ENCODE measurements at regions not wholly inside any gene's neighbourhood (a gene's known extent, or its start where the extent isn't known, plus 50 kb on each side); places are given as distances from the start of the nearest gene placed in this dataset.
A peak's percentile ranks its signal among the peaks of the same experiment; 100 is the strongest.

DNA sequence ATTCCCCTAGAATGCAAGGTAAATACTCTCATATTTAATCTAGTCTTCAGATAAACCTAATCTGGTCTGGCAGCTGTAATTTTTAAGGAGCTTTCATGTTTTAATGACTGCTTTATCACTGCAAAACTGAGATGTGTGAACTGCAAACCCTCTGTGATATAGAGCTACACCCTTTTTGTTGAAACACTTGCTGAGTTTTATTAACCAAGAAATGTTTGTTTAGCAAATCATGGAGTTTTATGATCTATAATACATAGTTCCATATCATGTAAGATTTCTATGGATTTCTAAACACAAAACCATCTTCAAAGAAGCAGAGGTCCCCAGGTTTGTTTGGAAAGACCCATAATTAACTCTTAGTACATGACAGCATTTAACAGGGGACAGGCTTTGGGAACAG, 126.4 kb downstream of the BTC start:
- Histone ChIP-seq H3K4me3 (no peak overlapping the region), H3K9me3 (ENCODE audit: low read depth) (no peaks in the 10 kb centered on the region), H3K27ac (no peak overlapping the region), H3K27me3 (no peaks in the 10 kb centered on the region), H3K36me3 (no peaks in the 10 kb centered on the region), H3K4me1 (ENCODE audit: low read depth) (no peaks in the 10 kb centered on the region)
- no peak for TF ChIP-seq CTCF (IDR thresholded peaks at IDR 0.05; ENCODE audit: low read depth, low read length)
- no peak for DNase-seq (ENCODE audit: low read depth in 1 of 2, low spot score in 1 of 2)

DNA sequence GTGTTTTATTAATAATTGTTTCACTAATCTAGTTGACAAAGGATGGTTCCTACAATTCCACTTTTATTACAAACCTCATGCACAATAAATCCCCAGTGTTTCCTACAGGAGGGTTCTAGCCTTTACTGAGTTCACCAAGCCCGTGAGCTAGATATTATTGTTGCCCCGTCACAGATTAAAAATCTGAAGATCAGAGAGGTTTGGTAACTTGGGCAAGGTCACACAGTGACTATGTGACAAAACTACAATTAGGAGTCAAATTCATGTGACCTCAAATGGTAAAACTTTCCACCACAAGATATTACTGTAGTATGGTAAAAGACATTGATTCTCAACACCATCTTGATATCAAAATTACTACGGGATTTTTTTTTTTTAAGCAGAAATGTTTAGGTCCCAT, 124.6 kb downstream of the BTC start:
- no peak for DNase-seq (ENCODE audit: low read depth in 1 of 2, low spot score in 1 of 2)
- Histone ChIP-seq H3K27me3 (no peaks in the 10 kb centered on the region), H3K4me3 (no peak overlapping the region), H3K27ac (no peak overlapping the region), H3K36me3 (no peaks in the 10 kb centered on the region), H3K4me1 (ENCODE audit: low read depth) (no peaks in the 10 kb centered on the region), H3K9me3 (ENCODE audit: low read depth) (no peaks in the 10 kb centered on the region)
- TF ChIP-seq CTCF (IDR thresholded peaks at IDR 0.05; ENCODE audit: low read depth, low read length): no peak

DNA sequence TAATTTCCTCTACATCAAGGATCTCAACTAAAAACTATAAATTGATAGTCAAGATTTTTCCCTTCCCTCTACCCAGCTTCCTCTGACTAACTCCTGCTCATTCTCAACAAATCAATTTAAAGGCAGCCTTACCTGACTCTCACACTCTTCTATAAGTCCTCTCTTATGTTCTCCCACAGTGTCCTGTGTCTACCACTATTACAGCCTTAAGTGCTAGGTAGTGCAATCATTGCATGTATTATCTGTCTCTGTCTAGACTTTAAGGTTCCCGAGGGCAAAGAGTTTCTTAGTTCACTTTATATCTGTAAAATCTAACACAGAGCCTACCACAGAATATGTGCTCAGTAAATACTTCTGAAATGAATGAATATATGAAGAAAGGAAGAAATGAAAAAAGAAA, 123.7 kb downstream of the BTC start:
- peak in 1 of 2 donors; percentile 18 for DNase-seq (ENCODE audit: low read depth in 1 of 2, low spot score in 1 of 2)
- H3K9me3 ChIP-seq (ENCODE audit: low read depth): no peaks in the 10 kb centered on the region
- no peaks in the 10 kb centered on the region for H3K27me3 ChIP-seq
- TF ChIP-seq CTCF (IDR thresholded peaks at IDR 0.05; ENCODE audit: low read depth, low read length): no peak
- H3K4me1 ChIP-seq (ENCODE audit: low read depth): no peaks in the 10 kb centered on the region
- H3K27ac ChIP-seq: no peak overlapping the region
- H3K4me3 ChIP-seq: no peak overlapping the region
- no peaks in the 10 kb centered on the region for H3K36me3 ChIP-seq

DNA sequence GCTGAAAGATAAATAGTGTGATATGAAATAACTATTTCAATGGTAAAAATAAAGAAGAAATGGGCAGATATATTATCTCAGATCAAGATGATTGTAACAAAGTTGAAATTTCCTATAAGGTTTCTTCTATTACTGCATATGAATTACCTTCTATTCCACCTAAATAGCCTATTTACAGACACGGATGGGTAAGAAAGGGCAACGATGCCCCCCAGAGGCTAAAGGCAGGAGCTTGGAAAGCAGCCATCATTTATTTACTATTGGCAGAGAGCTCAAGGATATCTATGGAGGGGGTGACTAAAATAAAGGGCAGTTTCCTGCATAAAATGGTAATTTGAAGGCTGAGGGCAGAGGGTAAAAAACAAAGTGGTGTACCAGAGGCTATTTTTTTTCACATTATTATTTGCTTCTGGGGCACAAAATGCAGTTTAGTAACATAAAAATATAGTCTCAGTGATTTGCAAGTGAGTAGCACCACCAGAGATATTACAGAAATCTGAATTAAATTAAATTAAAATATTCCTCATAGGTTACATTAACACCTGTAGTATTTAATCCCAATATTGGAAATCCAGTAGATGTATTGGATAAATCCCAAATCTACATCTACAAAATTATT, 123.1 kb downstream of the BTC start:
- Histone ChIP-seq H3K4me3 (no peak overlapping the region), H3K27me3 (no peaks in the 10 kb centered on the region), H3K4me1 (ENCODE audit: low read depth) (no peaks in the 10 kb centered on the region), H3K9me3 (ENCODE audit: low read depth) (no peaks in the 10 kb centered on the region), H3K36me3 (no peaks in the 10 kb centered on the region), H3K27ac (no peak overlapping the region)
- TF ChIP-seq CTCF (IDR thresholded peaks at IDR 0.05; ENCODE audit: low read depth, low read length): peak; percentile 68
- peak; percentile 67 to 90 for DNase-seq (ENCODE audit: low read depth in 1 of 2, low spot score in 1 of 2)

GRCh38 chr4:74674750-74675149, 119.6 kb downstream of the BTC start:
- DNase-seq (ENCODE audit: low read depth in 1 of 2, low spot score in 1 of 2): no peak
- H3K9me3 ChIP-seq (ENCODE audit: low read depth): no peaks in the 10 kb centered on the region
- TF ChIP-seq CTCF (IDR thresholded peaks at IDR 0.05; ENCODE audit: low read depth, low read length): no peak
- H3K4me3 ChIP-seq: no peak overlapping the region
- no peaks in the 10 kb centered on the region for H3K36me3 ChIP-seq
- H3K27me3 ChIP-seq: no peaks in the 10 kb centered on the region
- no peak overlapping the region for H3K27ac ChIP-seq
- no peaks in the 10 kb centered on the region for H3K4me1 ChIP-seq (ENCODE audit: low read depth)

All from cardiac muscle cell (in vitro differentiated cells and primary cell).